HG02981 (cell line): ENCODE measurements at regions not wholly inside any gene's neighbourhood (a gene's known extent, or its start where the extent isn't known, plus 50 kb on each side); places are given as distances from the start of the nearest gene placed in this dataset.

Experiments
- ATAC-seq: cut with Tn5 transposase; IDR thresholded peaks from one replicate; pipeline ENCODE4 v1.9.1; 2021; ENCODE audit warnings: mild to moderate bottlenecking, moderate library complexity; ENCODE audit not compliant: unreplicated experiment

DNA sequence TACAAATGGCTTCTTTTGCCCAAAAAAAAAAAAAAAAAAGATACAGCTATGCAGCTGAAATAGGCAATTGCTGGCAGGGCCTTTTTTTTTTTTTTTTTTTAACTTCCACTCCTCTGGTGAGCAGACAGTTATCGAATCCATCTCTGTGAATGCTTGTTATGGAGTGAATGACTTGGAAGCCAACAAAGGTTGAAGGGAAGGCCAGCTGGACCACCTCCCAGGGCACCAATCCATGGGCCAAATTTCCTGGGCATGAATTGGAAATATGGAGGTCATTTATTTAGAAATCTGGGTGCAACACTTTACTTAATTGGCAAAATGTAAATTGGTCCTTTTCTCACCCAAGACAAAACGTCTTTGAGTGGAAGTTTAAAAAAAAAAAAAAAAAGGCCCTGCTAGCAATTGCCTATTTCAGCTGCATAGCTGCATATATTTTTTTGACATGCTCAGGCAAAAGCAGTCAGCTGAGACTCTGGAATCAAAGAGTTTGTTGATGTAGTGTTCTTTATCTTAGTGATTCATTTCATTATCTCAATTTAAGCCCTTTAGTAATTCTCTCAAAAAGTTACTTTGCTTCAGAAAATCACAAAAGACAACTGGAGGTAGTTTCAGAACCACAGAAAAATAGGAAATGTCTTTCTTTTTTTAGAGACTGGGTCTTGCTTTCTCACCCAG is 392.2 kb upstream of the KLF4 start:
- ATAC-seq, result no peak

DNA sequence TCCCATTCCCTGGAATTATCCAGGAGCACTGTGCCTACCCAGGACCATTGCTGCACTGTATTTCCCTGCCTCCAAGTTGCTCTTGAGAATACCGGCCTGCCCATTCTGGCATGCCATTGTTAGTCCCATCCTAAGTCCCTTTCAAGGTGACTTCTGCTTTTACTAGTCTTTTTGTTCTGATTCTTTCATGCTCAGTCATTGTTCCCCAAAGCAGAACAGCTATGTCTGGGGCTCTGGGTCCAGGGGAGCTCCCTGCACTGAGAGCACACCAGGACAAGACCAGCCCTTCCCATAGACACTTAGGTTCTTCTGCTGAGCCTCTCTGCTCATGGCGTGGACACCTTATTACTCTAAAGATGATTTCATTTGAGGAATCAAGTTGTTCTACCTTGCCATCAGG is 388.9 kb upstream of the KLF4 start:
- no peak for ATAC-seq

DNA sequence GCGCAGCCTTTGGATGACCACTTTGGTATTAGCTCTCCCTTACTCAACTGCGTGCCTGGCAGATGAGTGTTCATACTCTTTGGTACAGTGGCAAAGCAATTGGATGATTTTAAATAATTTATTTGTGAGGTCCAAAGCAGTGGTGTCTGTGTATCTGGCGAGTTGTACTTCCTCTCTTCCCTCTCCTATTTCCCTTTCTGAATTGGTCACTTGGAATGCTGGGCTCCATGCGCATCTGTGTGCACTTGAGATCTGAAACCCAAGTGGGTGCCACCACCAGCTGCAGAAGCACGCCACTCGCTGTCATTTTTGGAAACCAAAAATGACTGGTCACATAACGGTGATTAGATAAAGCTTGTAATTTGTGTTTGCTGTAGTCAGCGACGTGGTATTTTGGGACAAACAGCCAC is 386.0 kb upstream of the KLF4 start:
- ATAC-seq, result no peak

DNA sequence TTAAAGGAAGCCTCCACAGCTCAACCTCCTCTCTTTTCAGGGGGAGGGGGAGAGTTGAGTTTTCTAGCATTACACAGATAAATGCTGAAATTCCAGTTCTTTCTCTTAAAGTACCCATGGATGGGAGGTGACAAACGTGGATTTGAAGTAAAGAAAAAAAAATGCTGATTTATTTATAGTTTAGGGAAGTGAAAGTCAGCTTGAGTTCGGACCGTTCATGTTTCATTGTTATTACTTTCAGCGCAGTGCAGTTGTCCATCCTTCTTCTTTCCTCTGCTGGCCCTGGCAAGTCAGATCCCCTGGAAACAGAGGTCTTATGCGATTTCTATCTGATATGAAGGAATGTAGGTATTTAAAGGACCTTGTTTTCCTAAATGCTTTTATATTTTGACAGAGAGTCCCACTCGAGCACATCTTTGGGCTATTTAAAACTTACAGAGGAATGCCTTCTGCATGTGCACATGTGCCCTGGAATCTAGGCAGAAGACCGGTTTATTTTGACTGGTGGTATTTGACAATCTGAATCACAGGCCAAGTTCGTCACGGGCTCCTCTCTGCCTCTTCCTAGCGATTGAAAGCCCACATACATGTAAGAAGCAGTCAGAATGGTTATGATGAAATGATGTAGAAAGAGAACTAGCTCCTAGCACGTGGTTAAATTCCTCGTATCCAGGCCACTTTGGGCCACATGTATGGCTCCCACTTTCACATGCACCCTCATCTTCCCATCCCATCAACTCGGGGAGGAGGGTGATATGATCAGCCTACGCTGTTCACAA is 385.2 kb upstream of the KLF4 start:
- peak; percentile 66 for ATAC-seq

DNA sequence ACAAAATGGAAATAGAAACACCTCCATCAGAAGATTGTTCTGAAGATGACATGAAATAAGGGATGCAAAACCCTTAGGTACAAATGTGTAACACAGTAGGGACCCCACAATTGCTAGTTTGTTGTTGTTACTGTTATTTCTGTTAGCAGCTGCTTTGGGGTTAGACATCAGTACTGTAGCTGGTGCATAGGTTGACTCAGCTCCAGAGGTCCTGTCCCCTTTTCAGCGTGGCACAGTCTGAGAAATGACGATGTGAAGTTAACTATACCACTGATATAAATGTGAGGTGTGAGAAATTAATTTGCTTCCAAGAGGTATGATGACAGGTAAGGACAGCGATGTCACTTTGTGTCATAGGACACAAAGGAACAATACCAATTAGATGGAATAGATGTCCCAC is 384.6 kb upstream of the KLF4 start:
- no peak for ATAC-seq

DNA sequence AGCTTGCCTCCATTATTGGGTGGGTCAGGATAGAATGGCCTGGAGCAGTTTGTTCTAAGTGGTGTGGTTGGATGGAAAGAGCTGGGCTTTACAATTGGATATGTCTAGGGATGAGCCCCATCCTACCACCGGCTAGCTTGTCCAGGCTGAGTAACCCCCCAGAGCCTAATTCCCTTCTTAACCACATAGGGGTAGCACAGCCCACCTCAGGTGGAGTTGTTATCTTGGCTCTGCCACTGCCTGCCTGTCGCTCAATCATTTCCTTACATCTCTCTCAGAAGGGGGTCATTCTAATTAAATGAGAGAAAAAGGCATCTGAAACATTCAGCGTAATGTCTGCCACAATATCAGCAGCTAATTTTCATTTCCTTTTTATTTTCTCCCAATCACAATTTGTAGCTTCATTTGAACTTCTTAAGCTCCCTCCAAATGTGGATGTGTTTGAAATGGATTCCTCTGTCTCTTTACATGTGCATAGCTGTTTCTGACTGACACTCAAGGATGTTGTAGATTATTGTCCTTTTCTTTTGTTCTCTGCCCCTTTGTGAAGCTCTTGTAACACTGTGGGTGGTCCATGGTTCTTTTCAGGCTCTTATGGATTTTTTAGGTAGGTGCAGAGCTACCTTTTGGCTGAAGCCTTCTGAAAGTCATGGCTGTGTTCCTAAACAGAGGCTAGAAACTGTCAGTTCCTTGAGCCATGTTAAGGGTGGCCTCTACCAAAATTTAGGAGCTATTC is 383.1 kb upstream of the KLF4 start:
- ATAC-seq, result no peak

DNA sequence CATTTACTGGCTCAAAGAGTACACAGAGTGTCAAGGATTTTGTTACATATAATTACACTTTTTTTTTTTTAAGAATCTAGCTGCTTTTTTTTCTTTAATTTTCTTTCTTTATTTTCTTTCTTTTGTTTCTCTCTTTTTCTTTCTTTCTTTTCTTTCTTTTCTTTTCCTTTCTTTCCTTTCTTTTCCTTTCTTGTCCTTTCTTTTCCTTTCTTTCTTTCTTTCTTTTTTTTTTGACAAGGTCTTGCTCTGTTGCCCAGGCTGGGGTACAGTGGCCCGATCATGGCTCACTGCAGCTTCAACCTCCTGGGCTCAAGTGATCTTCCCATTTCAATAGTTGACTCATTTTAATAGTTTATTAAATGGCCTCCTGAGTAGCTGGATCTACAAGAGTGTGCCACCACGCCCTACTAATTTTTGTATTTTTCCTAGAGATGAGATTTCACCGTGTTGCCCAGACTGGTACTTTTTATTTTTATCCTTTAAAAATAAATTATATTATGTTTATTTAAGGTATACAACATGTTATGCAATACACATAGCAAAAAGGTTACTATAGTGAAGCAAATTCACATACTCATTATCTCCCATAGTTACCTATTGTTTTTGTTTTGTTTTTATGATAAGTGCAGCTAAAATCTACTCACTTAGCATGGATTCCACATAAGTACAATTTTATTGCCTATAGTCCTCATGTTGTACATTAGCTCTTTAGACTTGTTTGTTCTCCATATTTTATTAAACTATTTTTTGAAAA is 381.5 kb upstream of the KLF4 start:
- no peak for ATAC-seq

DNA sequence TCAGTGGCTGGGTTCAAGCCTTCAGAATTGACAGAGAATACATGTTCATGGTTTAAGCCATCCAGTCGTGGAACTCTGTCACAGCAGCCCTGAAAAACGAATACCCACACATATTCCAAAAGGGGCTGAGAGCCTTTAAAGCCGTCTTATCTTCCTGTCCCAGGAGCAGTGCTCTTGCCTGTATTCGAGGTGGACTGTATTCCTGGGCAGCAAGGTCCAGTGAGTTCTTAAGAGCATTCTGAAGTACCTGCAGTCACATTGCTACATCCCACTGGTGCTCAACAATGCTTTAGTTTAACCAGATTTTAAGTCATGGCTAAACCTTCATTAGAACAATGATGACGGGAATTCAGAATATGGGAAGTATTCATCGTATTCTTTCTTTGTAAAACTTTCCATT is 380.7 kb upstream of the KLF4 start:
- no peak for ATAC-seq

DNA sequence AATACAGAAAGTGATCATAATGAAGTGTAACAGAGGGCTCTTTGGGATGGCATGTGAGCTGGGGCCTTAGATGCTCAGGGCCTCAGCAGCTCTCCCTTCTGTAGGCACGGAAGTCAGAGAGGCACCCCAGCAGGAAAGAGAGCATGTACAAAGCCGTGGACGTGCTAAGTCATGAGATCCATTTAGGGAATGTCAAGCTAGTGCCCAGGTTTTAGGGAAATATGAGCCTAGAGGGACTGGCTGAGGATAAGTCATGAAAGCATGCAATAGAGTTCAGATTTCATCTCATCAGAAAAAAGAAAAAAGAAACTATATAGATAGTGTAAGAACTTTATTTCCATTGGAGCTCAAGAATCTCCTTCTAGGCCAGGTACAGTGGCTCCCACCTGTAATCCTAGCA is 379.5 kb upstream of the KLF4 start:
- ATAC-seq, result no peak

DNA sequence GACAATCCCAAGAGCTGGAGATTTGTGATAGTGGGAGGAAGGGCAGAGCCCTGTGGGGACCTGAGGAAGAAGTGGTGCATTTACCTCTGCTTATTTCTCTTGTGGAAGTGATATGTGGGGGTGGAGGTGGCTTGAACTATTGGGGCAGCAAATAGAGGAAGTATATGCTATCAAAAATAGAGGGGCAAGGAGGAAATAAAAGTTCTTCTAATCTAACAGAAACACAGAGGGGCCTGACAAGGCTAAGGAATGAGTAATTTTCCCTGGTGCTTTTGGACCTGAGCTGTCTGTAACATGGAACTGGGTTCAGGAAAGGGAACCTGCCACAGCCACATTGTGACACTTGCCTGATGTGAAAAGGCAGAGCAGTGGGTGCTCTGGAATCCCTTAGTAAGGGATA is 378.6 kb upstream of the KLF4 start:
- ATAC-seq, result no peak

DNA sequence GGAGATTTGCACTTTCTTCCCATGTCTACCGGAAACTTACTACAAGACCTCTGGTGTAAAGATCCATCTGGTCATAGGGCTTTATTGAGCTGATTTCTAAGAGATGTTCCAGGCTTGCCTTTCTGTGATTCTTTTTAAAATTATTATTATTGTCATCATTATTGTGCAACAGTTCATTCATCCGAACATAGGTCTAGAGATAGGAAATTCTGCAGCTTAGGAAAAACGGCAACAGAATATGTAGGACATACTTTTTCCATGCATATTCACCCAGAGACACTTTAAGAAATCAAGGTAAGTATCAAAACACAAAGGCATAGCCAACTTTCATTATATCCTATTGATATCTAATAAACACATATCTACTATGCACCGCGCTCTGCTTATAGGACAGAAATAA is 378.2 kb upstream of the KLF4 start:
- no peak for ATAC-seq

DNA sequence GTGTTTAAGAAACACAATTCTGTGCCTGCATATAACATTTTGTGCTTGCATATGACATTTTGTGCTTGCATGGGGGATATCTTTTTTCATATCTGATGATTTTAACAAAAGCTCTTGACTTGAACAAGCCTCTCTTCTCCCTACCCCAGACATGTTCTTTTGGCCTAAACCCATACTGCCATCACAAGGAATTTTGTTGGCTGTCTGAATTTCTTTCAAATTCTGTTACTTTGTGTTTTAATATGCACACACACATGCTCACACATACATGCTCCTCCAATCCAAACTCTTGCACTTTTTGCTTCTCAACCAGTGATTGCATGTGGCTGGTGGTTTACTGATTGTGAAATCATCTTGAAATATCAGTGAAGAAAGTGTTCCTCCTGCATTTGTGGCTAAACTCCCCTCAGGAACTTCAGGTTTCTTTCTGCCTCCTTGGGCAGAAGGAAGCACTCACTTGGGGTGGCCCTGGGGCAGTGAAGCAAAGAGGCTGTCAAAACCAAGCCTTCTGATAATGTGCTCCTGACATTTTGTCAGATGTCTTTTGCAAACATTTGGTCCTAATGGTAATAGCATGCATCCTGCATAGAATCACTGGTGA is 377.2 kb upstream of the KLF4 start:
- ATAC-seq, result no peak

DNA sequence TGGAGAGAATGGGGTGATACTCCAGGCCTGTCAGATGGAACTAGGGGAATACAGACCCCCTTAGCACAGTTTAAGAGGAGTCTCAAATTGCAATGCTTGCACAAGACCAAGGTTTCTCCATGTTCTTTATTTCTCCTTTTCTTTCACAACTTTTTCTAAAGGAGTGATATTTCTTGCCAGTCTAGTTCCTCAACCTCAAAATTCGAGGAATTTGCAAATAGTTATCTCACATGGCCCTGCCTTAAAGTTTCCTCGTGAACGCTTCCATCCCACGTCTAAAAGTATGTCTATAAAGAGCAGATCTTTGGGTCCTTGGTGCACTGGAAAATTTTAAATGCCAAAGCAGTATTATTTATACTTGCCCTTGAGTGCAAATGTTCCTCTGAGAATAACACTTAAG is 373.8 kb upstream of the KLF4 start:
- no peak for ATAC-seq

DNA sequence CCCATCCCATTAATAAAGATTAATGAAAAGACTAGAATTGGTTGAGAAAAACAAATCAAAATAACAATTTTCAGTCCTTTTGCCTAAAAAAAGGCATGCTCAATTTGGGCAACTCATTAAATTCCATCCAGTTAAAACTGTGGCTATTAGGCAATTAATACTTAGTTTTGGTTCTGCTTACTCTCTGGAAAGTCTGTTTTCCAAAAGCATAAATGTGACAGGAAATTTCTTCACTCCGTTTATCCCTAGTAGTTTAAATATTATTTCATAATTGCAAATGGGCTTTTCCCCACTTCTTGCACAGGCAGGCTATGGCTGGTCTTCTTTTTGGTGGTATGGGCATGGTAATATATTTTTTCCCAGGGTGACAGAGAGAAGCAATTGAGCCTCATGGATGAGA is 373.3 kb upstream of the KLF4 start:
- no peak for ATAC-seq

DNA sequence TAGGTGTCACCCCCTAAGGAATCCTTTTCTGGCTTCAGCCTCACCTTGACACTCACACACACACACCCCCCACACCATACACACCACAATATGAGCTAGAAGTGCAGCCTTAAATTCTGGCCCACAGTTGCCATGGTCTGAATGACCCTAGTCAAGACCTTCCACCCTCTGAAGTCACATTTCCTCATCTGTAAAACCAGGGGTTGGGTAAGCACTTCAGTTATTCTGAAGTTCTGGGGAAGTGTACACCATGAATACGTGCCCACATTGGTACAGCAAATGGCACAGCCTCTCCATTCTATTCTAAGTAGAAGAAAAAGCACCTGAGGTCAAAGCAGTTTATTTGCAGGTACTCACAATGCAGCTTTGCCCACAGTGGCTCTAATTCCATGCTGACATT is 372.8 kb upstream of the KLF4 start:
- no peak for ATAC-seq

DNA sequence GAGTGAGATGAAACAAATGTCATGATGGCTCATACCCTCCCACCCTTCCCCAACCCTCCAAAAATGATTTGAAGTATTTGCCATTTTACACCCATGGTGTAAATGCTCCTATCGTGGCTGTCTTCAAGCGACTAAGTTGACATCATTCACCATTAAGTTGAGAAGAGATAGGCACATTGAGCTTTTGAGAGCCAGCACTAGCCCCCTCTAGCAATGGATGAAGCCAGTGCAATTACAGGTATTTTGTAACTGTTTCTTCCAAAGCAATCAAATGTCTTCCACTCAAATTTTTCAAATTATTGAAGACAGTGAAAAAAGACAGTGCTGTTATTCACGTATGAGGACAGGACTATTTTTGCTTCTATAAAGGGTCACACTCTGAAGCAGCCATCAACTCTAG is 371.5 kb upstream of the KLF4 start:
- ATAC-seq, result no peak

DNA sequence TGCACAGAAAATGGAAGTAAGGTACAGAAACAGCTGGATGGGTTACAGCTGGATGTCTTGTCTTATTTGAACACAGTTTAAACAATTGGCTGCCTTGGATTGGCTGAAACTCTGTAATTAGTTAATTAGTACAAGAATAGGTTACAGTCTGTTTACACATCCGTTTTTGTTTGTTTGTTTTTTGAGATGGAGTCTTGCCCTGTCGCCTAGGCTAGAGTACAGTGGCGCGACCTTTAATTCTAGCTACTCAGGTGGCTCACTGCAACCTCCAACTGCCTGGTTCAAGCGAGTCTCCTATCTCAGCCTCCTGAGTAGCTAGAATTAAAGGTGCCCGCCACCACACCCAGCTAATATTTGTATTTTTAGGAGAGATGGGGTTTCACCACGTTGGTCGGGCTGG is 368.7 kb upstream of the KLF4 start:
- ATAC-seq, result no peak

DNA sequence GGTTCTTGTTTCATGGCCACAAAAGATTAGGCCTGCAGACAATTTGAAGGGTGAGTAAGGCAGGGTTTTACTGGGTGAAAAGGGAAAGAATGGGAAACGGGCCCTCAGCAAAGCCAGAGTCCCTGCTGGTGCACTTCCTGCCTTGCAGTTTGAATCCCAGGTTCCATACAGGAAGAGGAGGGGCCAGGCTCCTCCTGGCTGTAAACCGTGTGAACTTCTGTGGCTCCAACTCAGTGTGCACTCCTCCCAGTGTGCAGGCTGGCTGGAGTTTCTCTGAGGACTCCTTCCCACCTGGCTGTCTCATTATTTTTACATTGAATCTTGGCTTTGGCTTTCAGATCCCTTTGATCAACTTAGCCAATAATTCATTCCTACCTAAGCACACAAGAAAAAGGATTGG is 367.1 kb upstream of the KLF4 start:
- ATAC-seq, result no peak

DNA sequence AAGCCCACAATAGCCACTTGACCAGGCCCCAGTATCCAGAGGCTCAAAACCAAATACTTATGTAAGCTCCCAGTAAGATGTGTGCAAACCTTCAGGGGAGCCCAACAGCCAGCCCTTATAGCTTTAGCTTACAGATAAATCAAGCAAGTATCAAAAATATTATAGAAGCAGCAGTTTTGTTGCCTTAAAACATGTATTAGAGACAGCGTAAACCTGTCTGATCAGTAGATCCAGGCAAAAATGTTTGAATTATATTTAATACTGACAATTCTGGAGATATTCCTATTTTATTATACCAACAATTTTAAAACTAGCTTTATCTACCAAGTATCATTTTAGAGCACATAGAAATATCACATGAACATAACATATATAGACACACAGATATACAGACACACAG is 365.6 kb upstream of the KLF4 start:
- ATAC-seq, result no peak

DNA sequence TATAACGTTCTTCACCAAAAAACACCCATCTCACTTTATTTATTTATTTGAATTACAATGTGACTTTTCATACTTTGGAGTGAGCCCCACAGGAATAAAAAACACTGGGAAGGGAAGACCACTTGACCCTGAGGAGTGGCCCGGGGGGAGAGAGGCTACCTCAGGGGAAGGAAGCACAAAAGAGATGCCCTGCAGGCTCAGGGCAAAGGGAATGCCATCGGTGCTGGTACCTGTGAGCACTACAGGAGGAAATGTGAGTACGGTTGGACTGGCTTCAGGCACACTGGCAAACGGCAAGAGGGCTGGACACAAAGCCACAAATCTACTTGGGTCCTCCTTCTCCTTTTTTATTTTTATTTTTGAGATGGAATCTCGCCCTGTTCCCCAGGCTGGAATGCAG is 363.9 kb upstream of the KLF4 start:
- no peak for ATAC-seq

DNA sequence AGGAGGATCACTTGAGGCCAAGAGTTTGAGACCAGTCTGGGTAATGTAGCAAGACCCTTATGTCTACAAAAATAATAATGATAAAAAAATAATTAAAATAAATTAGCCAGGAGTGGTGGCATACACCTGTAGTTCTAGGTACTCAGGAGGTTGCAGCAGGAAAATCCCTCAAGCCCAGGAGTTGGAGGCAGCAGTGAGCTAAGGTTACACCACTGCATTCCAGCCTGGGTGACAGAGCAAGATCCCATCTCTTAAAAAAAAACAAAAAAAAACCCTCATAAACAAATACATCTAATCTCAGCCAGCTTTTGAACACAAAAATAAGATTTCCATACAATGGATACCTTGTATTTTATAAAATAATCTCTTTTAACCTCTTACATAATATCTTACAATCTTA is 363.3 kb upstream of the KLF4 start:
- no peak for ATAC-seq
